HG03575 (cell line): ENCODE measurements at regions not wholly inside any gene's neighbourhood (a gene's known extent, or its start where the extent isn't known, plus 50 kb on each side); places are given as distances from the start of the nearest gene placed in this dataset.

ENCODE experiments used
- ATAC-seq: cut with Tn5 transposase; IDR thresholded peaks from one replicate; pipeline ENCODE4 v1.9.1; 2021; ENCODE audit not compliant: unreplicated experiment, insufficient number of reproducible peaks, low FRiP score; ENCODE audit errors: extremely low read depth

GRCh38 chr20:39524371-39524911 is 562.3 kb downstream of the DHX35 start:
- ATAC-seq: no peak

GRCh38 chr20:39523405-39523804 is 561.3 kb downstream of the DHX35 start:
- ATAC-seq: no peak

- no peak for ATAC-seq
Observed at GRCh38 chr20:39518654-39519053, 556.5 kb downstream of the DHX35 start.

GRCh38 chr20:39516964-39517363 is 554.8 kb downstream of the DHX35 start:
- ATAC-seq: no peak

GRCh38 chr20:39504710-39505094 is 542.6 kb downstream of the DHX35 start:
- no peak for ATAC-seq

GRCh38 chr20:39503902-39504709 is 542.0 kb downstream of the DHX35 start:
- ATAC-seq: no peak

- no peak for ATAC-seq
Observed at GRCh38 chr20:39492223-39492797, 530.2 kb downstream of the DHX35 start.

GRCh38 chr20:39491711-39492110 is 529.6 kb downstream of the DHX35 start:
- no peak for ATAC-seq

- no peak for ATAC-seq
Observed at GRCh38 chr20:39489986-39490560, 527.9 kb downstream of the DHX35 start.

- no peak for ATAC-seq
Observed at GRCh38 chr20:39480276-39481043, 518.3 kb downstream of the DHX35 start.

- ATAC-seq: no peak
Observed at GRCh38 chr20:39479196-39479810, 517.2 kb downstream of the DHX35 start.

- no peak for ATAC-seq
Observed at GRCh38 chr20:39474879-39475278, 512.7 kb downstream of the DHX35 start.

- no peak for ATAC-seq
Observed at GRCh38 chr20:39473536-39473935, 511.4 kb downstream of the DHX35 start.

GRCh38 chr20:39468703-39469102 is 506.6 kb downstream of the DHX35 start:
- no peak for ATAC-seq

GRCh38 chr20:39464238-39464637 is 502.1 kb downstream of the DHX35 start:
- no peak for ATAC-seq

- ATAC-seq: no peak
Observed at GRCh38 chr20:39462416-39462945, 500.3 kb downstream of the DHX35 start.

- ATAC-seq: no peak
Observed at GRCh38 chr20:39458452-39458851, 496.3 kb downstream of the DHX35 start.

GRCh38 chr20:39453890-39454289 is 491.7 kb downstream of the DHX35 start:
- ATAC-seq: no peak
